HG02759 (cell line): ENCODE measurements at regions not wholly inside any gene's neighbourhood (a gene's known extent, or its start where the extent isn't known, plus 50 kb on each side); places are given as distances from the start of the nearest gene placed in this dataset.
"Not testable (repeated sequence)": the region's sequence is repeated elsewhere in the genome, so short reads cannot be mapped to it uniquely, and the experiment has no call there.

Experiments
- ATAC-seq: cut with Tn5 transposase; IDR thresholded peaks from one replicate; pipeline ENCODE4 v1.9.1; 2021; ENCODE audit warnings: mild to moderate bottlenecking, moderate library complexity; ENCODE audit not compliant: unreplicated experiment

DNA sequence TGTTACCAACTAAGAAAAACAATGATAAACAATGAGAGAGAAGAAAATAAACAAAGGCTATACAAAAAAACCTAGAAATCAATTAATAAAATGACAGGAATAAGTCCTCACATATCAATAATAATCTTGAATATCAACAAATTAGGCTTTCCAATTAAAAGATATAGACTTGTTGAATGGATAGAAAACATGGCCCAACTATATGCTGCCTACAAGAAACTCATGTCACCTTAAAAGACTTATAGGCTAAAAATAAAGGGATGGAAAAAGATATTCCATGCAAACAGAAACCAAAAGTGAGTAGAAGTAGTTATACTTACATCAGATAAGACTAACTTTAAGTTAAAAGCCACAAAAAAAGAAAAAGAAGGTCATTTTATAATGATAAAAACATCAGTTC lies 183.9 kb downstream of the MYRFL start:
- ATAC-seq = no peak

DNA sequence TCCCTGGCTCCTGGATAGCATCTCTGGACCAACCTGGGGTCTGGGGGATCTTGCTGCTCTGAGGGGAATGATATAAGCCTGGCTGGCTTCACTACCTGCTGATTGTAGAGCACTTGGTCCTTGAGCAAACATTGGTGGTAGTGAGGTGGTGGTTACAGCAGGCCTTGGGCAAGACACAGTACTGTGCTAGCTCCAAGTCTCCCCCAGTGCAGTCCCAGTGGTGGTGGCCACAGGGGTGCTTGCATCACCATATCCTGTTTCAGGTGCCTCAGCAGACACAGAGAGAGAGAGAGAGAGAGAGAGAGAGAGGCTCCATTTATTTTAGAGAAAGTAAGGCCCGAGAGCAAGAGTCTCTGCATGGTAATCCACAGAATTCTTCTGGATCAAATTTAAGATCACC lies 186.3 kb downstream of the MYRFL start:
- ATAC-seq = no peak

DNA sequence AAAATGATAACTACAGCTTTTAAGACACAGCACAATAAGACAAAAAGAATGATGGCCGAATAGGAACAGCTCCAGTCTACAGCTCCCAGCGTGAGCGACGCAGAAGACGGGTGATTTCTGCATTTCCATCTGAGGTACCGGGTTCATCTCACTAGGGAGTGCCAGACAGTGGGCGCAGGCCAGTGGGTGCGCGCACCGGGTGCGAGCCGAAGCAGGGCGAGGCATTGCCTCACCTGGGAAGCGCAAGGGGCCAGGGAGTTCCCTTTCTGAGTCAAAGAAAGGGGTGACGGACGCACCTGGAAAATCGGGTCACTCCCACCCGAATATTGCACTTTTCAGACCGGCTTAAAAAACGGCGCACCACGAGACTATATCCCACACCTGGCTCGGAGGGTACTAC lies 188.0 kb downstream of the MYRFL start:
- not testable (repeated sequence) for ATAC-seq

DNA sequence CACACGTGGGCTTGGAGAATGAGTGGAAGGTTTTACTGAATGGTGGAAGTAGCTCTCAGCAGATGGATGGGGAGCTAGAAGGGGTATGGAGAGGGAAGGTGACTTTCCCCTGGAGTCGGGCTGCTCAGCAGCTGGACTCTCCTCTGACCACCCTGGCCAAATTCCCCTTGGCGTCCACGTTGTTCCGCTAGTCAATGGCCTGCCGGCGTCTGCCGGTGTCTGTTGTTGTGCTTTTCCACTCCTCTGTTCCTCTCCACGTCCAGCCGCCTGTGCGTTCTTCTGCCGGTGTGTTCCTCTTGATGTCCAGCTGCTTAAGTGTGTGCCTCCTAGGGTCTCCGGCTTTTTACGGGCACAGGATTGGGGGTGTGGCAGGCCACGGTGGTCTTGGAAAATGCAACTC lies 203.5 kb downstream of the MYRFL start:
- ATAC-seq = no peak

DNA sequence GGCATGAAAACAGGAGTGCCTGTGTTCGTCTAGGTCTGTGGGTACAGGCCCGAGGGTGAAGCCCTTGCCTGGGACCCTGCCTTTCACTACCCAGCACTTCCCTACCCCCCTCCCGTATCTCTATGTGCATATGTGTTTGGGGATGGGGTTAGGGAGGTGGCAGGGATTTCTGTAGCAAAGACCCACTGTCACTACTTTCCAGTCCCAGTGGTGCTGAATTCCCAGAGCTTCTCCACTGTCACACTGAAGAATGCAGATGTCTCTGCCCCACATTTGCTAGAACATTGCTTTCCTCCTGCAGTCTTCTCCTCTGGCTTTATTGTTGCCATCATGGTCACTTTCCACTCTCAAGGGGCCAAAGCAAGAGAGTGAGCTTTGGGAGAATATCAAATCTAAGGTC lies 203.9 kb downstream of the MYRFL start:
- no peak for ATAC-seq

DNA sequence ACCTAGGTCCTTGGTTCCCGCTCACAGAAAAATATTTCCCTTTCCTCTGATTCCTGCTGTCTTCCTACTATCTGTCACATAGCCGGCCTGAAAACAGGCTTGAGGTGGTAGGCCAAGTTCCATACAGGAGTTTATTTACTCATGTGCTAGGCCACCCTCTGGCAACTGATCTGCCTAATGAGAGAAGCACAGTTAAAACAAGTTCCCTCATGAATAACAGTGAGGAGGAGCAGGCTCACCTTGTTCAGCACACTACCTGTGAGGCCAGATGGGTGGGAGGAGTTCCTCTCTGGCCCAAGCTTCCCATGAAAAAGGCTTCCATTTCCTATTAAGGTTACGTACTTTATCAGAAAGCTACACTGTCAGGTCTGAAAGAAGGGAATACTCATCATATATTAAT lies 206.0 kb downstream of the MYRFL start:
- no peak for ATAC-seq

DNA sequence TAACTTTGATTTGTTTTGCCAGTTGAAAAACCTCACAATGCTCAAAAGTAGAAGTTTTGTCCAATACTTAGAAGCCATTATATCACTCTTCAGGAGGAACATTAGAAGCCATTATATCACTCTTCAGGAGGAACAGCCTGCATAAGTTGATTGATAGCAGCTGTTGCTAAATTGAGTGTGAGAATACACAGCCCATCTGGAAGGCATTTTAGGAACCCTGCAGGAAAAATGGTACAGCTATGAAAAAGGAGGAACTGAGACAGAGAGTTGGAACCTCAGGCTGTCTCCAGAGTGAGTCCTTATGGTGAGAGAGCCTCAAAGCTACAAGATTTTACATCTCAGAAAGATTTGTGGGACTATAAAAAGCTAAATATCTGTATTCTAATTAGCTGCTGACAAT lies 207.0 kb downstream of the MYRFL start:
- ATAC-seq = no peak

DNA sequence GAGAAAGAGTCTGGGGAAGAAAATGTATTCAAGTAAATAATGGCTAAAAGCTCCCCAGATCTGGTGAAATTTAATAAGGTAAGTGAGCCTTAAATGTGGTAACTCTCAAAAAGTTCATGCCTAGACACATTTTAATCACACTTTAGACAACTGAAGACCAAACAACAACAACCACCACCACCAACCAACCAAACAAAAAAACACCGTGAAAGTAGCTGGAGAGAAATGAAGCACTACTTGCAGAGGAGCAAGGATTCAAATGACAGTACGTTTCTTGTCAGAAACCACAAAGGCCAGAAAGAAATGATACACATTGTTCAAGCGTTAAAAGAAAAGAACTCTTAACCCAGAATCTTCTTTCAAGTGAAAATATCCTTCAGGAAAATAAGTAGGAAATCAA lies 208.3 kb downstream of the MYRFL start:
- no peak for ATAC-seq

DNA sequence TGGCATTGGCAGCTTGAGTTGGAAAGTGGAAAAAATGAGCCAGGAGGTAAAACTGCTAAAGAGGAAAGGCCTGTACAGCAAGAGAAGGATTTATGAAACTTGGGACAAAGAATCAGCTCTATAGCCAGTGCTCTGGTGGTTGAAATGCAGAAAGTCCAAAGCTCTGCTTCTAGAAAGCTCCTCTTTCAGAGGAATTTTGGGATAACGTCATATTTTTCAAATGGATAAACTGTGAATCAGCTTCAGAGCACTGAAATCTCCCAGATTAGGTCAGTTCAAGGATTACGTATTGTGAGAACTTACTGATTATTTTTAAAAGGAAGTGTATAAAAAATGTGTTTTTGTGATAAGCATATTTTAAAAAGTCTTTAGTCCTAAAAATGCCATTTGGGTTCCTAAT lies 203.1 kb upstream of the CNOT2 start:
- no peak for ATAC-seq

DNA sequence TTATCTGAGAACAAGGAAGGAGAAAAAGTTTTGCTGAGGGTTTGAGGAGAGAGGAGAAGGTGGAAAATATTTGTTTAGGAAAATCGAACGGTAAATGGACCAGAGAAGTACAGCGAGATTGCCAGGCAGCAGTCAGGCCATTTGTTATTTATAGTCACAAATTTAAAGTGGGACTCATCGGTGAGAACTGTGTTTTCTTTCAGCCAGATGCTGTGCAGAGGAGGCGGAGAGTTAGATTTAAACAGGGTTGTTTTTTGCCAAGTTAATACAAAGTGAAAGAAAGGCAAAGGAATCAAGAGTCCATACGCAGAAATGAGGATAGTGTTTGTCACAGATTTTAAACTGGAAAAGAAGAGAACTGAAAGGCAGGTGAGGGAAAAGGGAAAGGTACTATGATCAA lies 200.6 kb upstream of the CNOT2 start:
- no peak for ATAC-seq

DNA sequence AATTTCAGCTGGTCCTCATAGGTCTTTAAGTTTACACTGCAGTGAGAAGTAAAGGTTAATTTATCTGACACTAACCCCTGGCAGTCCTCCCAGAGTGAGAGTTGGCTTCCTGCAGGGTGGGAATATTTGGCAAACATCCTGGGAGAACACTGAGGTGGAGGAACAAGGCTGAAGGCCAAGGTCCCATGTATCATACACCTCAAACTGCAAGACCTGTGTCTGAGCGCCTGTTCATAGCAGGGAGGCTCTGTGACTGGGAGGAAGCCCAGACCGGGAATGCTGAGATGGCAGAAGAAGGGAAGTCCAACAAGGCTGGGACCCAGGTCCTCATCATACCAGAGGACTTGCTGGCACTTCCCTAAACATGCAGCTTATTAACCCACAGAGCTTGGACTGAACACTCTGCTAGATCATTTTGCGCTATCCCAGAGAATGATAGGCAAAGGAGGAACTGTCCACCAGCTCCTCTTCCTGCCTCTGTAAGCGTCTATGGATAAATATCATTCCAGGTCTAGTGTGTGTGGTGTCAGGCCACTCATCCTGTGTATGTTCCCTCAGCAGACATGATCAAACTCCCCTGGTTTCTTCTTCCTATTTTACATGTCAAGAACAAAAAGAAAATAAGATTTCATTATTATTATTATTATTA lies 199.6 kb upstream of the CNOT2 start:
- no peak for ATAC-seq

DNA sequence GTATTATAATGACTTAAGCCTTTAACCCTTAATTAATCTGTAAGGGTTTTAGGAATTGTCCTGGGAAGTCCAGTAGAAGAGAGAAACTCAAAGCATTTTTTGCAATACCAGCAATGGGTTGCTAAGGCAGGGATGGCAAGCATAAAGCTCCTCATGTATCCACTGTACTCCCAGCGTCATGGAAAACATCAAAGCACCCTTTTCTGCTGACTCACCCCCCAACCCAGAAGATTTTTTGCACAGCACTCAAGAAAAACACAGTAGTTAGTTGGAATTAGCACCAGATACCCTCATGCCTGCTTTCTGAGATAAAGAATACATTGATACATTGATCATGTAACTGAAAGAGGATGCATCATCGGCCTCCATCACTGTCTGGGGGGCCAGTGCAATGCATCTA lies 199.1 kb upstream of the CNOT2 start:
- no peak for ATAC-seq

DNA sequence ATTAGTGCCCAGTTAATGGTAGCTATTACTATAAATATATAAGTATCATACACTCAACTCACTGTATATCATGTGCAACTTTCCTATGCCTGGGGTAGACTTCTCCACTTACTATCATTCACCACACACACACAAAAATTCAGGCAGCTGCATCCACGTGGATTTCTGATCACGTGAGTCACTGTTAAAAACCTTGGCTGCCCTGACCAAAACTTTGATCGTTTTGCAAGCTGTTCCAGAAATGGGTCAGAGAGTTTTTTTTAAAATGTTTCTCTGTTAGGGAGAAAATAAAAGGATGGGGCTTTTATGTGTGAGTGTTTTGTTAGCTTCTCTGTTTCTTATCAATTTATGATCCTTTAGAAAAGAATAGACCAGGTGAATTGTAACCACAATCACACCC lies 198.2 kb upstream of the CNOT2 start:
- ATAC-seq = no peak

DNA sequence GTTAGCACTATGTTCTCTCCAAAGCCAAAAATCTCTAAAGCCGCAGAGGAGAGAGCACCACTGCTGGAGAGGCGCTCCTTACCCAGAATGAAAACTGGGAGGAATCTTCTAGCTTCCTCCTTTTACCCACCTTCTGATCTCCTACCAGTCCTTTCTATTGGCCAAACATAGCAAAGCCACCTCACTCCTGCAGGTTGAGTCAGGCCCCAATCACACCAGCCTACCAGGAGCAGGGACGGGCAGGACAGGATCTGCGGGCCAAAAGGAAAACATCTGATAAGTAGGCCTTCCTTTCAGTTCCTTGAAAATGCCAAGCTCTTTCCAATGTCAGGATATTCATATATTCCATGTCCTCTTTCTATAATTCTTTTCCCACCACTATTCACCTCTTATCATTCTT lies 197.7 kb upstream of the CNOT2 start:
- ATAC-seq = no peak

DNA sequence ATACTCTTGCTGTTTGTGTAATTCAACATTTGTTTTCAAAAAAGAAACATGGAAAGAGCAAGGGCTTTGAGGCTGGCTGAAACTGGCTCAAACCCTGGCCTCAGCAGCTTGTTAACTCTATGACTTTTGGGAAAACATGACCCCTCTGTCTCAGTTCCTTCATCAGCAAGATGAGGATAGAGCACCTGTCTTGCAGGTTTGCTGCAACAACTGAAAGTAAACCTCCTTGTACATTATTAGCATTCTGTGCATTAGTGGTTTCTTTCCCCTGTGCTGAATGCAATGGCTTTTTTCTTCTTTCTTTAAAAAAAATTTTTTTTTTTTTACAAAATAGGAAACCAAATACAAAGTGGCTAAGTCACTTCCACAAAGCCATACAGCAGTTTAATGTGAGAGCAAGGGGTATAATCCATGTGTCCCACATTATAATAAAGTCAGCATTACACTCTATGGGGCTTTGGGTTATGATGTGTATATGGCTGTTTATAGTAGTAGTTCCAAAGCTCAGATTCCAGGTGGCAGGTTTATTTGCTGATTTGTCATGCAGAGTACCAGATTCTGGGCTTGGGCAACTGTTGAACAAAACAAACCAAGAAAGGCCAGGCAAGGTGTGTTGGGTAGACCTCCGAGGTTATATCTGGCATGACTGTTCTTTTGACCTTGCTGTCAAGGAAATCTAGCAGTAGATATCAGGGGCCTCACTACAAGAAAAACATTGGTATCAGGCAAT lies 194.5 kb upstream of the CNOT2 start:
- ATAC-seq = no peak

DNA sequence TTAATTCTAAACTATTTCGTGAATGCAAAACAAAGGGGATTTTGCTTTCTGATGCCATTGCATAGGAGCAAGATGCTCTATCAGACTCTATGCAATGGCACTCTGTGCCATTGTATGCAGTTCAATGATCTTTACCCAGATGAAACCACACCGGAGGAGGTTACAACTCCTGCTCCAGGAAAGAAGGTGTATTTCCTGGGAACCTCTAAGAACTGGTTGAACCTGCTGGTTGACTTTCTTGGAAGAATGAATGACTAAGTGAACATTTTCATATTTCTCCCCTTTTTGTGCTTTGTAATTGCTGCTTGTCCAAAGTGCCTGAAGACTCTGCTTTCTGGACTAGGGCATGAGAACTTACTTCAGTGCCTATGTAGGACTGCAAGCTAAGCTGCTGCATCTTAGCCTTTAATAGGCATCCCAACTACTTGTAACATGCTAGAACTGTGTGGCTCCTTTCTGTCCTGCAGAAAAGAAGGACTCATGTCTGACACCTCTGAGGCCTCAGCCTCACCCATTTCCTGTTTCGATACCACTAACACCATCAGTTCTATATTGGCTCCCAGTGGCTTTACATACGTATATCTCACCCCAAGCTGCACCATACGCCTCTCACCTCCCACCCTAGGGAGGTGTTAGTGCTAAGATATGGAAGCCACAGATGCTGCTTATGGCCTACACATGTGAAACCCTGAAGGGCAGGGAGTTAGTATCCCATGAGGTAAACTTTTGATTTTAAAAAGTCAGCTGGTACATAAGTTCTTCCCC lies 193.5 kb upstream of the CNOT2 start:
- peak; percentile 91 for ATAC-seq

DNA sequence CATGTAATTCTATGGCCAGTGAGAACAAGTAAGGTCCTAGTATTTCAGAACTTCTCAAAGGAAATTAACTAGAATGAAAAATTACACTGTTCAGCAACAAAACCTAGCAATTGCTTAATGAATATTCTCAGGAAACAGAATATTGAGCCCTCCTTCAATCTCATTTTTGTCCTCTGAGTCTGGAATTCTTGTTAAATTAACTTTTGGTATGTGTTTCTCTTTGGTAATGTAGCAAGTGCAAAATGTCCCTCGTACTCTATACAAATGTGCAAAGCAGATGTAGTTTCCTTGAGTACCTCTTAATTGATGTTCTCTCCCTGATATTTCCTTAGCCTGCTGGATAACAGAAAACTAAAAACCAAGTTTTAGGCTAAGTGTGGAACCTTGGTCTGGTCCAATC lies 190.8 kb upstream of the CNOT2 start:
- ATAC-seq = no peak

DNA sequence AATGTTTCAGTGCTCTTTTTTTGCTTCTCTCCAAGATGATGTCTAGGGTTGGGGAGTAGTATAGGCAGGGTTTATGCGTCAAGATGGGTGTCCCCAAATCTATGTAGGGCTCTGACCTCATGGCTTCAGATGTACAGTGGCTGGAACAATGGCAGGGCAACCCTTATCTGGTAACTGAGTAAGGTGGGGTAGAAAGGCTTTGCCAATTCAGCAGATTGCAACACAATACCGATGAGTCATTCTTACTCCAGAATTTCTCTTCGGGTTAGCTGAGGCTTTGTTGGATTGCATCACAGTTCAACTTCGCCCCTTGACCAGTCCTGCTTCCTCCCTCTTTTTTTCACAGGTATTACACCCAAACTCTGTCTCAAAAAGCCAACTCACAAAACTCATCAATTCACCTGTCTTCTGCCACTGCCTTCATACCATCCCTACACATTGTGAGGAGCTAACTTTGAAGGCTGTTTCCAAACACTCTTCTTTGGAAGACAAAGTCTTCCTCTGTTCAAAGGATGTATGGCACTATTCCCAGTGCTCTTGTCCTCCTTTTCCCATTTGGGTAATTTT lies 190.2 kb upstream of the CNOT2 start:
- no peak for ATAC-seq

DNA sequence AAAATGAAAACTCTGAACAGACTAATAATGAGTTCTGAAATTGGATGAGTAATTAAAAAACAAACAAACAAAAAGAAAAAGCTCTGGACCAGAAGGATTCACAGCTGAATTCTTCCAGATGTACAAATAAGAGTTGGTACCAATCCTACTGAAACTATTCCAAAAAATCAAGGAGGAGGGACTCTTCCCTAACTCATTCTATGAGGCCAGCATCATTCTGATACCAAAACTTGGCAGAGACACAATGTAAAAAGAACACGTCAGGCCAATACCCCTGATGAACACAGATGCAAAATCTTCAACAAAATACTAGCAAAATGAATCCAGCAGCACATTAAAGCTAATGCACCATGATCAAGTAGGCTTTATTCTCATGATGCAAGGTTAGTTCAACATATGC lies 183.9 kb upstream of the CNOT2 start:
- ATAC-seq = no peak

DNA sequence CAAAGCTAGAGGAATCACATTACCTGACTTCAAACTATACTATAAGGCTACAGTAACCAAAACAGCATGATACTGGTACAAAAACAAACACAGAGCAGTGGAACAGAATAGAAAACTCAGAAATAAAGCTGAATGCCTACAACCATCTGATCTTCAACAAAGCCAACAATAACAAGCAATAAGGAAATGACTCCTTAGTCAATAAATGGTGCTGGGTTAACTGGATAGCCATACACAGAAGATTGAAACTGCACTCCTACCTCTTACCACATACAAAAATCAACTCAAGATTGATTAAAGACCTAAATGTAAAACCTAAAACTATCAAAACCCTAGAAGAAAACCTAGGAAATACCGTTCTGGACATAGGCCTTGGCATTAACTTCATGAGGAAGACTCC lies 182.6 kb upstream of the CNOT2 start:
- no peak for ATAC-seq

DNA sequence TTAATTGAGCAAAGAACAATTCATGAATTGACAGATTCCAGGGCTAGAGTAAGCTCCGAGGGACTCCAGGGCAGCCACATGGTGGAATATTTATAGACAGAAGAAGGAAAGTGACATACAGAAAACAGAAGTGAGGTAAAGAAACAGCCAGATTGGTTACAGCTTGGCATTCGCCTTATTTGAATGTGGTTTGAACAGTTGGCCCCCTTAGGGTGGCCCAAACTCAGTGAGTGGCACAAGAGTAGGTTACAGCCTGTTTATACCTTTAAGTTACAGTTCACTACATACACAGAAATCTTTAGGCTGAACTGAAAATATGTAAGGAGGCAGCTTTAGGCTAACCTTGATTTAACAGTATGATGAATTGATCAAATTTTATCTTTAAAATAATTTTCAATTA lies 174.5 kb upstream of the CNOT2 start:
- ATAC-seq = no peak
